Fibroblast of the aortic adventitia (primary cell): ENCODE measurements at regions not wholly inside any gene's neighbourhood (a gene's known extent, or its start where the extent isn't known, plus 50 kb on each side); places are given as distances from the start of the nearest gene placed in this dataset.

Experiments
- DNase-seq: peaks from one replicate; pipeline ENCODE4 v3.0.0-alpha.2; 2010; ENCODE audit warnings: low read depth
- H3K4me3 ChIP-seq: 2 replicates; pipeline ENCODE4 v1.5.1; 2011; ENCODE audit warnings: low read depth, mild to moderate bottlenecking, control low read depth, low read length, moderate library complexity
- TF ChIP-seq, protein P1 (sequence below): IDR thresholded peaks from 2 replicates; pipeline ENCODE4 v1.5.1; 2011; ENCODE audit warnings: mild to moderate bottlenecking, low read length, control low read depth, inconsistent platforms; ENCODE audit not compliant: insufficient read depth

DNA sequence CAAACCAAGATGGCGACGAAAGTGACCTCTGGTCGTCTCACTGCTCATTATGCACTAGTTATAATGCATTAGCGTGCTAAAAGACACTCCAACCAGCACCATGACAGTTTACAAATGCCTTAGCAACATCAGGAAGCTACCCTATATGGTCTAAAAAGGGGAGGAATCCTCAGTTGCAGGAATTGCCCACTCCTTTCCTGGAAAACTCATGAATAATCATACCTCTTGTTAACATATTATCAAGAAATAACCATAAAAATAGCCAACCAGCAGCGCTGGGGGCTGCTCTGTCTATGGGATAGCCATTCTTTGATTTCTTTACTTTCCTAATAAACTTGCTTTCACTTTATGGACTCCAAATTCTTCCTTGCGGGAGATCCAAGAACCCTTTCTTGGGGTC is 595.7 kb upstream of the KLF4 start:
- TF ChIP-seq, protein P1, sequence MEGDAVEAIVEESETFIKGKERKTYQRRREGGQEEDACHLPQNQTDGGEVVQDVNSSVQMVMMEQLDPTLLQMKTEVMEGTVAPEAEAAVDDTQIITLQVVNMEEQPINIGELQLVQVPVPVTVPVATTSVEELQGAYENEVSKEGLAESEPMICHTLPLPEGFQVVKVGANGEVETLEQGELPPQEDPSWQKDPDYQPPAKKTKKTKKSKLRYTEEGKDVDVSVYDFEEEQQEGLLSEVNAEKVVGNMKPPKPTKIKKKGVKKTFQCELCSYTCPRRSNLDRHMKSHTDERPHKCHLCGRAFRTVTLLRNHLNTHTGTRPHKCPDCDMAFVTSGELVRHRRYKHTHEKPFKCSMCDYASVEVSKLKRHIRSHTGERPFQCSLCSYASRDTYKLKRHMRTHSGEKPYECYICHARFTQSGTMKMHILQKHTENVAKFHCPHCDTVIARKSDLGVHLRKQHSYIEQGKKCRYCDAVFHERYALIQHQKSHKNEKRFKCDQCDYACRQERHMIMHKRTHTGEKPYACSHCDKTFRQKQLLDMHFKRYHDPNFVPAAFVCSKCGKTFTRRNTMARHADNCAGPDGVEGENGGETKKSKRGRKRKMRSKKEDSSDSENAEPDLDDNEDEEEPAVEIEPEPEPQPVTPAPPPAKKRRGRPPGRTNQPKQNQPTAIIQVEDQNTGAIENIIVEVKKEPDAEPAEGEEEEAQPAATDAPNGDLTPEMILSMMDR: no peak
- H3K4me3 ChIP-seq: no peak overlapping the region
- no peak for DNase-seq

DNA sequence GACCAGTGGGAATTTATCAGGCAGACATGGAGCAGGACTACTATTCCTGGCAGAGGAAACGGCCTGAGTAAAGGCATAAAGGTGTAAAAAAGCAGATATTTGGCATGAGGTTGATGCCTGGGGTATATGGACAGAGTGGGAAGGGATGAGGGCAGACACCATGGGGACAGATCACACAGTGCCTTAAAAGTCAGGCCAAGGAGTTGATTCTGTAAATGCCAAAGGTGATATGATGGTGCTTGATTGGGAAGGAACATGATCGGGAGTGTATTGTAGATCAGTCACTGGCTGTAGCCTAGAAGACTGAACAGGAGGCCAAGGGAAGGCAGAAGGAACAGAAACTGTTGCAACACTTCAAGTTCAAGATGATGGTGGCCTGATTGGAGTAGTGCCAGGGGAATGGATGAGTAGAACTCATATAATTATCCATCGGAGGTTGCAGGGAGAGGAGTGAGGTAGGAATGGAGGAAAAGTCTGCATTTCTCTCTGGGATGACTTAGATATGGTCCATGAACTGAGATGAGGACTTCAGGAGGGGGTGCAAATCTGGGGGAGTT is 594.3 kb upstream of the KLF4 start:
- DNase-seq: no peak
- H3K4me3 ChIP-seq: no peak overlapping the region
- TF ChIP-seq, protein P1: no peak

DNA sequence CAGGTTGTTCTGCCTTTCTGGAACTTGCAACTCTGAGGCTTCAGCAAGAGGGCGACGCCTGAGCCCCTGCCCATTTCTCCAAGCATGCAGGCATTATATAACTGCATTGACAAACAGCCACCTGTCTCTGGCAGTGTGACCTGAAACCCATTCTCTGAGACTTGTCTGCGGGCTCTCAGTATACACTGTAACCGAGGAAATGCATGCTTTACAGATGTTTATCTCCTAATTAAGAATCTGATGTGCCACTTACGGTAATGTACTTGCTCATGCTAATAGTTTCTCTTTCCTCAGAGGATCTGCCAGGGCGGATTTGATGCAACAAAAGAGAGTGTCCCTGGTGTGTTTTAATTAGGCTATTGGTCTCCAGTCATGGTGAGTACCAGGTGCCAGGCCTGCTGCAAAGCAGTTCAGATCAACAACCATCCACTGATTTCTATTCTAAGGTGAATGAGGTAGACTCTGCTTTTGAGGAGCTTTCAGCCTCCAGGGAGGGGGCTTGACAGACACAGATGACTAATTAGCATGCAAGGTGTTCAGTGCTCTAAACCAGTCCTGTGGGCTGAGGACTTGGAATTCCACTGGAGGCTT is 593.7 kb upstream of the KLF4 start:
- TF ChIP-seq, protein P1: no peak
- no peak for DNase-seq
- no peak overlapping the region for H3K4me3 ChIP-seq

DNA sequence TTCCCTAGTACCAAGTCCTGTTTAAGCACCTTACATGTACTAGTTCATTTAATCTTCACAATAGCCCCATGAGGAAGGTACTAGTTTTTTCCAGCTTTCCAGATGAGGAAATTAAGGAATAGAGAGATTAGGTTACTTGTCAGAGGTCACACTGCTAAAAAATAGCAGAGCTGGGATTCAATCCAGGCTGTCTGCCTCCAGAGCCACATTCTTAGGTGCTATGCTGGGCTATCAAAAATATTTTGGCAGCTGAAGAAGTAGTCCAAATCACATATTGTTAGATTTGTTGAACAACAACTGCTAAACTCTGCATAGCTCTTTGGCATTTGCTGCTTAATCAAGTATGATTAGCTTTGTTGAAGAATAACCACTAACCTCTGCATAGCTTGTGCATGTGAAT is 591.5 kb upstream of the KLF4 start:
- TF ChIP-seq, protein P1: no peak
- no peak overlapping the region for H3K4me3 ChIP-seq
- DNase-seq: peak; percentile 65

DNA sequence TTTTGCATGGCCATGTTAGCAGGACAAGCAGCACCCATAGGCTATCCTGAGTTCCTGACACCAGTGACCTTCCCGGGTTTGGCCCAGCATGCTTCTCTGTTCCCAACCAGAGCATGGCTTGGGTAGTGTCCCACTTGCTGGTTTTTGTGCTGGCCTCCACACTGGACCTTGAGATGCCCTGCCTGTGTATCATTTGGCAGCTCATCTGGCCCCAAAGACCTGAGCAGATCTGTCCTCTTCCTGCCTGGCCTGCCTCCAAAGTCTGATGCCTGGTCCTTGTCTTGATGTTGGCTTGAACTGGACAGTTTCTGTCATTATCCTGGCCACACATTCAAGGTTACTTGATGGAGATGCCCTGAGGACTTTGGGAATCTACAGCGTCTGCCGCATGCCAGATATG is 590.7 kb upstream of the KLF4 start:
- no peak for DNase-seq
- TF ChIP-seq, protein P1: no peak
- no peak overlapping the region for H3K4me3 ChIP-seq

DNA sequence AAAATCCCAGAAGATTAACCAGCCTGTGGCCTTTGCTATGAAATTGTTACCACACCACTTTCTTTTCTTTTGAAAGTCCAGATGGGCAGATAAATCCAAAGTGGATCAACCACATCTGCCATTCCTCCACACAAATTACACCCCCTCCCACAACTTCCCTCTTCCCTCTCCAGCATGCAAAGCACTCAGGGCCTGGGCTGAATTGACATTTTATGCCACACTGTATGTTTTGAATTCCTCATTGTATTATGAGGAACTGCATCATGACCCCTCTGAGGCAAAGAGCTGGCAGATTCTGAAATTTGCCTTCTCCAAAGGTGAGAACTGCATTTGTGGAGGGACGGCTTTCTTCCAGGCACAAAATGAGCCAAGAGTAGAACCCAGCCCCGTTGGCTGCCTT is 589.2 kb upstream of the KLF4 start:
- TF ChIP-seq, protein P1: no peak
- DNase-seq: no peak
- no peak overlapping the region for H3K4me3 ChIP-seq

DNA sequence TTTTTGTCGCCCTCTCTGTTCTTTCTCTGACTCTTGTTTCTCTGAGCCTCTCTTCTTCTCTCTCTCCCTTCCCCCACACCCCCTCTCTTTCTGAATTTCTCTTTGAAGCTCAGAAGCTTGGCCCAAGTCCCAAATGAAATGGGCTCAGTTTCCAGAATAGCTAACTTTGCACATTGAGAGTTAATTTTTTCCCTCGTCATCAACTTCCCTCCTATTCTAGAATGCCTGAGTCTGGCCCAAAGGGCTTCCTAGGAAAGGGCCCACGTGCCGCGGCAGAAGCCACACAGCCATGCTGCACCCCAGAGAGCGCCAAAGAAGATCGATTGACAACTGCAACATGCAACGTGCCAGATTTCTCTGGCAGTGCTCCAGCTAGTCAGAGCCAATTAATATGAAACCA is 588.8 kb upstream of the KLF4 start:
- H3K4me3 ChIP-seq: no peak overlapping the region
- TF ChIP-seq, protein P1: no peak
- no peak for DNase-seq
